Hepatocyte (in vitro differentiated cells): ENCODE measurements at regions not wholly inside any gene's neighbourhood (a gene's known extent, or its start where the extent isn't known, plus 50 kb on each side); places are given as distances from the start of the nearest gene placed in this dataset.

Experiments used
- DNase-seq: peaks from one replicate; pipeline ENCODE4 v3.0.0-alpha.2; 2016; ENCODE audit warnings: low spot score
- H2AFZ ChIP-seq: fragments of 200-600 bp; sonication (generic); 2 replicates; pipeline ENCODE4 v1.6.0; 2016; ENCODE audit warnings: antibody characterized with exemption, mild to moderate bottlenecking
- H3K27ac ChIP-seq: fragments of 200-600 bp; sonication (generic); 2 replicates; pipeline ENCODE4 v1.5.1; 2016; ENCODE audit warnings: mild to moderate bottlenecking
- H3K27me3 ChIP-seq: fragments of 200-600 bp; sonication (generic); 2 replicates; pipeline ENCODE4 v1.6.1; 2016
- H3K36me3 ChIP-seq: fragments of 200-600 bp; sonication (generic); replicated peaks from 2 replicates; pipeline ENCODE4 v1.5.1; 2016; ENCODE audit warnings: low read depth; ENCODE audit not compliant: insufficient read depth
- H3K4me1 ChIP-seq: fragments of 200-600 bp; sonication (generic); 2 replicates; pipeline ENCODE4 v1.5.1; 2016; ENCODE audit warnings: mild to moderate bottlenecking, moderate library complexity; ENCODE audit not compliant: insufficient read depth
- H3K4me2 ChIP-seq: fragments of 200-600 bp; sonication (generic); 2 replicates; pipeline ENCODE4 v1.6.0; 2016
- H3K4me3 ChIP-seq: fragments of 200-600 bp; sonication (generic); 2 replicates; pipeline ENCODE4 v1.5.1; 2016; ENCODE audit warnings: mild to moderate bottlenecking
- H3K79me2 ChIP-seq: fragments of 200-600 bp; sonication (generic); 2 replicates; pipeline ENCODE4 v1.6.0; 2017; ENCODE audit warnings: mild to moderate bottlenecking
- H3K9me2 ChIP-seq: fragments of 200-600 bp; sonication (generic); replicated peaks from 2 replicates; pipeline ENCODE4 v1.6.0; 2017; ENCODE audit warnings: mild to moderate bottlenecking; ENCODE audit not compliant: insufficient read depth
- H3K9me3 ChIP-seq: fragments of 200-600 bp; sonication (generic); 2 replicates; pipeline ENCODE4 v1.5.1; 2016; ENCODE audit warnings: low read depth, mild to moderate bottlenecking
- H4K20me1 ChIP-seq: fragments of 200-600 bp; sonication (generic); 2 replicates; pipeline ENCODE4 v1.6.0; 2016; ENCODE audit warnings: mild to moderate bottlenecking; ENCODE audit not compliant: insufficient read depth, poor library complexity, severe bottlenecking
- EZH2 ChIP-seq: fragments of 200-600 bp; sonication (generic); IDR thresholded peaks from 2 replicates; pipeline ENCODE4 v1.6.1; 2016; ENCODE audit warnings: antibody characterized with exemption, mild to moderate bottlenecking, borderline replicate concordance
- EZH2phosphoT487 ChIP-seq: fragments of 200-600 bp; sonication (generic); IDR thresholded peaks from one replicate; pipeline ENCODE4 v1.6.1; 2018; ENCODE audit warnings: antibody characterized with exemption, mild to moderate bottlenecking, low read depth, moderate library complexity; ENCODE audit not compliant: unreplicated experiment, severe bottlenecking
- WGBS: methylation state at CpG from one replicate; pipeline ENCODE4 v1.1.6; 2016; ENCODE audit warnings: low lambda C conversion rate; ENCODE audit errors: missing lambda C conversion rate; 5-methylcytosine and 5-hydroxymethylcytosine counted together
- TF ChIP-seq, protein P1 (sequence below): fragments of 200-600 bp; sonication (generic); IDR thresholded peaks from 2 replicates; pipeline ENCODE4 v1.5.1; 2016; ENCODE audit warnings: antibody characterized with exemption, mild to moderate bottlenecking; ENCODE audit not compliant: poor library complexity

DNA sequence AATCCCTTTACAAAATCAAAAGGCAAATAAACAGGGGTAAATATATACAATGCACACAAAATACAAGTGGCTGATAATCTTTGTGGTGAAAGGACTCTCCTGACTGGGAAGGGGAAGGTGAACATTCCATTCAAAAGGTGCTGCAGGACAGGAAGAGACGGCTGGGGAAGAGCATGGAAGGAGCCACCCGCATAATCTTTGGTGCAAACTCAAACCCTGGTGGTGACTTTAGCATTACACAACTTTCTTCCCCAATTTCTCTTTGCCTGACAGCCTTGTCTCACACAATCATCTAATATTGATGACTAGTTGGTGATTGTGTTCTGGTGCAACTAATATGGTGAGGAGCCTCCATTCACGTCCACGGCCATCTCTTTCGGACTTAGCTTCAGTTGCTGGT is 117.0 kb upstream of the EGFR start:
- TF ChIP-seq, protein P1, sequence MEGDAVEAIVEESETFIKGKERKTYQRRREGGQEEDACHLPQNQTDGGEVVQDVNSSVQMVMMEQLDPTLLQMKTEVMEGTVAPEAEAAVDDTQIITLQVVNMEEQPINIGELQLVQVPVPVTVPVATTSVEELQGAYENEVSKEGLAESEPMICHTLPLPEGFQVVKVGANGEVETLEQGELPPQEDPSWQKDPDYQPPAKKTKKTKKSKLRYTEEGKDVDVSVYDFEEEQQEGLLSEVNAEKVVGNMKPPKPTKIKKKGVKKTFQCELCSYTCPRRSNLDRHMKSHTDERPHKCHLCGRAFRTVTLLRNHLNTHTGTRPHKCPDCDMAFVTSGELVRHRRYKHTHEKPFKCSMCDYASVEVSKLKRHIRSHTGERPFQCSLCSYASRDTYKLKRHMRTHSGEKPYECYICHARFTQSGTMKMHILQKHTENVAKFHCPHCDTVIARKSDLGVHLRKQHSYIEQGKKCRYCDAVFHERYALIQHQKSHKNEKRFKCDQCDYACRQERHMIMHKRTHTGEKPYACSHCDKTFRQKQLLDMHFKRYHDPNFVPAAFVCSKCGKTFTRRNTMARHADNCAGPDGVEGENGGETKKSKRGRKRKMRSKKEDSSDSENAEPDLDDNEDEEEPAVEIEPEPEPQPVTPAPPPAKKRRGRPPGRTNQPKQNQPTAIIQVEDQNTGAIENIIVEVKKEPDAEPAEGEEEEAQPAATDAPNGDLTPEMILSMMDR, result no peak
- TF ChIP-seq EZH2phosphoT487 (no peak), EZH2 (no peak)
- no peak overlapping the region for H2AFZ ChIP-seq
- H3K79me2 ChIP-seq, result no peaks in the 10 kb centered on the region
- H3K27ac ChIP-seq, result no peak overlapping the region
- H3K4me2 ChIP-seq, result no peak overlapping the region
- no peaks in the 10 kb centered on the region for H3K4me1 ChIP-seq
- no peaks in the 10 kb centered on the region for H3K27me3 ChIP-seq
- no peak for DNase-seq
- no peaks in the 10 kb centered on the region for H3K9me2 ChIP-seq
- no peaks in the 10 kb centered on the region for H3K9me3 ChIP-seq
- 93% methylated on average over 5 of the region's 5 CpGs for WGBS
- no peak overlapping the region for H3K4me3 ChIP-seq
- no peaks in the 10 kb centered on the region for H3K36me3 ChIP-seq
- no peaks in the 10 kb centered on the region for H4K20me1 ChIP-seq

- Histone ChIP-seq H3K79me2 (no peaks in the 10 kb centered on the region), H2AFZ (no peak overlapping the region), H3K4me2 (no peak overlapping the region), H3K4me3 (no peak overlapping the region), H3K9me2 (no peaks in the 10 kb centered on the region), H3K36me3 (no peaks in the 10 kb centered on the region), H4K20me1 (no peaks in the 10 kb centered on the region), H3K27me3 (no peaks in the 10 kb centered on the region), H3K9me3 (no peaks in the 10 kb centered on the region), H3K4me1 (no peaks in the 10 kb centered on the region), H3K27ac (no peak overlapping the region)
- no peak for DNase-seq
- WGBS, result 62% methylated on average over 4 of the region's 4 CpGs
- TF ChIP-seq EZH2, result no peak
- TF ChIP-seq EZH2phosphoT487, result no peak
- TF ChIP-seq, protein P1, result no peak
Observed at GRCh38 chr7:54904130-54904529, 114.7 kb upstream of the EGFR start.

DNA sequence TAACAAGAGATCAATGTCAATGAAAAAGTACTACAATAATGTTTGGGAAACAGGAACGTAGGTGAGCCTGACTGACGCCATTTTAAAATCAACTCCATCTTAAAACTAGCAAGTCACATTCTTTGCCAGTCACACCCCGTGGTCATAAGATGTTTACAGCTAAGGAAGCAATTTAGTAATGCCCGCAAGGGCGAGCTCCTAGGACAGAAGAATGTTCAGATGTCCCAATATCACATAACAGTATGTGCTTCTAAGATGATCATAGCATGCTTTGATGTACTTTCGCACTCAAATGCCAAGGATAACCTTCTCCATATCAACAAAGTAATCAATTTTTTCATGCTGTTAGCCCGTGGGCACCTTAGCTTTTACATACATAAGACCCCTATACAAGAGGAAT is 113.8 kb upstream of the EGFR start:
- Histone ChIP-seq H4K20me1 (no peaks in the 10 kb centered on the region), H3K9me3 (no peaks in the 10 kb centered on the region), H3K9me2 (no peaks in the 10 kb centered on the region), H3K4me3 (no peak overlapping the region), H3K4me2 (no peak overlapping the region), H3K27ac (no peak overlapping the region), H3K36me3 (no peaks in the 10 kb centered on the region), H2AFZ (no peak overlapping the region), H3K27me3 (no peaks in the 10 kb centered on the region), H3K79me2 (no peaks in the 10 kb centered on the region), H3K4me1 (no peaks in the 10 kb centered on the region)
- TF ChIP-seq, protein P1, result no peak
- TF ChIP-seq EZH2, result no peak
- no peak for TF ChIP-seq EZH2phosphoT487
- 79% methylated on average over 7 of the region's 7 CpGs for WGBS
- no peak for DNase-seq

DNA sequence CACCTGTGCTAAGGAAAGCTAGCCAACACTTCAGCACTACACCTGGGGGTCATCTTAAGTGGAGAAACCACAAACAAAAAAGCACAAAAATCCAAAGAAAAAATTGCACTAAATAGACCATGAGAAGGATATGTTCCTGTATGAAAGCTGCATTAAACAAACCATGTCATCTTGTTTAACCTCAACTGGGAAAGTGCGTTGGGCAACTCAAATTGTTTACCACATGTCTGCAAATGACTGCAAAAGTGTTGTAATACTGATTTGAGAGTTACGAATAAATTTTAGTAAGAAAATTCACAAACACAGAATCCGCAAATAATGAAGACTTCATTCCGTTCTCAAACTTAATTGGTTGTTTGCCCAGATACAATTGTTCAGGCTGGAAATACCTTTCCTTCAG is 111.9 kb upstream of the EGFR start:
- Histone ChIP-seq H3K79me2 (no peaks in the 10 kb centered on the region), H4K20me1 (no peaks in the 10 kb centered on the region), H3K4me3 (no peak overlapping the region), H3K4me1 (no peaks in the 10 kb centered on the region), H3K4me2 (no peak overlapping the region), H3K9me2 (no peaks in the 10 kb centered on the region), H3K9me3 (no peaks in the 10 kb centered on the region), H3K27me3 (no peaks in the 10 kb centered on the region), H3K27ac (no peak overlapping the region), H2AFZ (no peak overlapping the region), H3K36me3 (no peaks in the 10 kb centered on the region)
- no peak for DNase-seq
- 89% methylated on average over 4 of the region's 4 CpGs for WGBS
- no peak for TF ChIP-seq EZH2
- TF ChIP-seq EZH2phosphoT487, result no peak
- TF ChIP-seq, protein P1, result no peak
